CMK (cell line): ENCODE measurements at regions not wholly inside any gene's neighbourhood (a gene's known extent, or its start where the extent isn't known, plus 50 kb on each side); places are given as distances from the start of the nearest gene placed in this dataset.
"Not testable (repeated sequence)": the region's sequence is repeated elsewhere in the genome, so short reads cannot be mapped to it uniquely, and the experiment has no call there.

ENCODE experiments used
- DNase-seq: peaks from one replicate; pipeline ENCODE4 v3.0.0-alpha.2; 2010; ENCODE audit warnings: low read depth

DNA sequence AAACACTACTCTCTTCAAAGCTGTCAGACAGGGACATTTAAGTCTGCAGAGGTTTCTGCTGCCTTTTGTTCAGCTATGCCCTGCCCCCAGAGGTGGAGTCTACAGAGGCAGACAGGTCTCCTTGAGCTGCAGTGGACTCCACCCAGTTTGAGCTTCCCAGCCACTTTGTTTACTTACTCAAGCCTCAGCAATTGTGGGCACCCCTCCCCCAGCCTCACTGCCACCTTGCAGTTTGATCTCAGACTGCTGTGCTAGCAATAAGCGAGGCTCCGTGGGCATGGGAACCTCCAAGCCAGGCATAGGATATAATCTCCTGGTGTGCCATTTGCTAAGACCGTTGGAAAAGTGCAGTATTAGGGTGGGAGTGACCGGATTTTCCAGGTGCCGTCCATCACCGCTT lies 435.2 kb downstream of the TMEM121 start:
- not testable (repeated sequence) for DNase-seq

GRCh38 chr14:105962532-105962931 lies 436.1 kb downstream of the TMEM121 start:
- DNase-seq = no peak

DNA sequence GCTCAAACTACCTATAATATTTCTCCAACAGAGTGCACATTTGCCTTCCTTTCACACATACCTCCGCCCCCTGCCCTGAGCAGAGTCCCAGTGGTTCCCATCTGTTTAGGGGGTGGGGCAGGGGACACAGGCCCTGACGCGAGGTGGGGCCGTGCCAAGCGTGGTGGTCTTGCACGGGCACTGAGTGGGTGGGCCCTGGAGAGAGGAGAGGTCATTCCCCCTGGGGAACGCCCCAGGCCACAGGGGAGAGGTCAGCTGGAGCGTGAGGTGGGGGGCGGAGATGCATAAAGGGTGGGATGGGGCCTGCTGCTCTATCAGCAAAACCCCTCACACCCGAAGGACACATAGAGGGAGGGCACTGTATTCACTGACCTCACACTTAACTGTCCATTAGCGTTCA lies 441.9 kb downstream of the TMEM121 start:
- DNase-seq = no peak

GRCh38 chr14:105969026-105969425 lies 442.6 kb downstream of the TMEM121 start:
- DNase-seq = not testable (repeated sequence)

GRCh38 chr14:105970821-105971220 lies 444.4 kb downstream of the TMEM121 start:
- not testable (repeated sequence) for DNase-seq

GRCh38 chr14:105971593-105972500 lies 445.5 kb downstream of the TMEM121 start:
- DNase-seq = no peak

DNA sequence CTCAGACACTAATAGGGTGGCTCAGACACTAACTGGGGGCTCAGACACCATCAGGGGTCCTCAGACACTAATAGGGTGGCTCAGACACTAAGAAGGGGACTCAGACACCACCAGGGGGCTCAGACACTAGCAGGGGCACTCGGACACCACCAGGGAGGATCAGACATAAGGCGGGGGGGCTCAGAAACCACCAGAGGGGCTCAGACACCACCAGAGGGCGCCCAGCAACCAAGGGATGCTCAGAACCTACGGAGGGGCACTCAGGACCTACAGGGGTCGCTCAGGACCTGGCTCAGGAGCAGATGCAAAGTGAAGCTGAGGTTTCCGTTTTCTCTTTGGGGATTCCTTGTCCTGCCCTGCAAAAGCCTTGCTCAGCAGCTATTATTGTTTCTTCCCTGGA lies 448.5 kb downstream of the TMEM121 start:
- DNase-seq = peak; percentile 17

- no peak for DNase-seq
Observed at GRCh38 chr14:105978618-105979295, 452.4 kb downstream of the TMEM121 start.

DNA sequence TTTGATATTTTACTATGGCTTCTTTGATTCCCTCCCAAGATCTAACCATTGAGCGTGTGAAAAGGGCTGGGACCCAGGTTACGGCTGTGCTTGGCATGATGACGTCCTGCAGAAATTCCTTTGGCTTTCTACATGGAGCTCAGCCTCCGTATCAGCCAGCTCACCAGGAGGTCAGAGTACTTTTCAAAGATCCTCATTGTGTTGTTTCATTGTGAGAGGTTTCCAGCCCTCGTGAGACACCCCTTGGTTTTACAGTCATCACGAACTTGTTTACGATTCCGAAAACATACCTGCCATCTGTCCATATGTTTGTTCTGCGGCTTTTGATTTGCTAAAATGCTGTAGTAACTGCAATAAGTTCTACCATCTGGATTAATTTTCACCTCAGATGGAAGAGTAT lies 453.1 kb downstream of the TMEM121 start:
- DNase-seq = no peak

DNA sequence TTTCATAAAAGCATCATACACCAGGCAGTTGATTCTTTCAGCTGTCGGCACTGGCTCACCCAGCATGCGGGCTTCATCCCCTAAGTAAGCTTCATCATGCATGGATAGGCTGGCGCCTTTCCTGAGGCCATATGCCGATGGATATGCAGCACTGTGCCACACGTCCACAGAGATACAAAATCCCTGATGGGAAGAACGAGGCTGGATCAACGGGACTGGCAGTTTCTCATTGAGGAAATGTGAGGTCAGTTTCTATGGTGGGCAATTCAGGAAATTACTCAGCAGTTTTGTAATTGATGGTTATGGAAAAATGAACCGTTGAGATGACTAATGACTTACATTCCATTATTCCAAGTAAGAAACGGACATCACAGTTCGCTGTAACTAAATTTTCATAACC lies 453.8 kb downstream of the TMEM121 start:
- no peak for DNase-seq

GRCh38 chr14:105981517-105982302 lies 455.3 kb downstream of the TMEM121 start:
- DNase-seq = peak; percentile 92

DNA sequence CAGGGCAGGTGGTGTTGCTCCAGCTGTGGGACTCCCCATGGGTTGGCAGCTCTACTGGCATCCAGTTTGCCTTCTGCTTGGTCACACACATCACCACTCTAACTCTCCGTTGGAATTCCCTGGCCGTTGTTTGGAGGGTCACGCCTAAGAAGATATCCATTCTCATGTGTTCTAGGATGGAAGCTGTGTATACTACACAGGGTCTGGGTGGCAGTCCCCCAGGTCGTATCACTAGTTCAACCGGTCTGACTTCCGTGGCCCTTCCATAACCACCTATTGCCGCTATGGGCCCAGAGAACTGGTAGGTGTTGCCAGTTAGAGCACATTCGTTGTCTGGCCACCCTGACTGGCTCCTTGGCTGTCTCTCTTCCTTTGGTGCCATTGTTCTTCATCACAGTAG lies 456.3 kb downstream of the TMEM121 start:
- no peak for DNase-seq

- DNase-seq = no peak
Observed at GRCh38 chr14:105986894-105987284, 460.5 kb downstream of the TMEM121 start.

DNA sequence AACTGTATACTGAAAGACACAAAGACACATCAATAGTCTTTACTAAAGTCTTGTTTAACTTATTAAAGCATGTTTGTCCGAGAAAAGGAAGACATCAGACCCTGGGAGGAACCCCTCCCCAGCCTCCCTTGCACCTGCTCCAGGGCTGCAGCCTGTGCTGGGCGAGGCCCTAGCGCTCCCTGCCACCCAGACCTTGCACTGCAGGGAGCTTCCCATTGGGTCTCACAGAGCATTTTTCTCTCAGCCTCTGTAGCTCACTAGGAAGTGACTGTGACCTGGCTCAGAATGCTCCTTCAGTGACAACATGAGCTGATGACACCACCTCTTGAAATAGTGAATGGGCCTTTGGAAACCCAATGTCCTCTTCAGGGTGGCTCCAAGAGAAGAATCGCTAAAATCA lies 461.2 kb downstream of the TMEM121 start:
- DNase-seq = no peak

- no peak for DNase-seq
Observed at GRCh38 chr14:105989566-105990302, 463.4 kb downstream of the TMEM121 start.

DNA sequence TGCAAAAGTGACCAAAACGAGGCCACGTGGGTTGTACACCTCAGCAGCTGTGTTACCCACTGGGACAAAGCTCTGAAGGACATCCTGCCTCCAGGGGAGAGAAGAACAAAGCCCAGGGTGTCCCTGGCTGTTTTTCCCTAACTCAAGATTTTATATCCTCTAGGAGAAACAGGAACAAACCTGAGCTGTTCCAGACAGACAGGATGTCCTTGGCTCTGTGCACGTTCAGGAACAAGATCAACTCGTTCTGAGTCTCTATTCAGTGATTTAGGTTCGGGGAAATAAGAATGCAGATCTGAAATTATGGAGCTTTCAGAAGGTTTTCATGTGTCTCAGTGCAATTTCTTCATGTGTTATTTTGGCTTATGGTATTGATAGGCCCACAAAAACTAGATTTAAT lies 465.3 kb downstream of the TMEM121 start:
- not testable (repeated sequence) for DNase-seq

- DNase-seq = no peak
Observed at GRCh38 chr14:105993814-105994213, 467.4 kb downstream of the TMEM121 start.

- not testable (repeated sequence) for DNase-seq
Observed at GRCh38 chr14:105995011-105995710, 468.8 kb downstream of the TMEM121 start.

- DNase-seq = not testable (repeated sequence)
Observed at GRCh38 chr14:105998597-105998996, 472.2 kb downstream of the TMEM121 start.

DNA sequence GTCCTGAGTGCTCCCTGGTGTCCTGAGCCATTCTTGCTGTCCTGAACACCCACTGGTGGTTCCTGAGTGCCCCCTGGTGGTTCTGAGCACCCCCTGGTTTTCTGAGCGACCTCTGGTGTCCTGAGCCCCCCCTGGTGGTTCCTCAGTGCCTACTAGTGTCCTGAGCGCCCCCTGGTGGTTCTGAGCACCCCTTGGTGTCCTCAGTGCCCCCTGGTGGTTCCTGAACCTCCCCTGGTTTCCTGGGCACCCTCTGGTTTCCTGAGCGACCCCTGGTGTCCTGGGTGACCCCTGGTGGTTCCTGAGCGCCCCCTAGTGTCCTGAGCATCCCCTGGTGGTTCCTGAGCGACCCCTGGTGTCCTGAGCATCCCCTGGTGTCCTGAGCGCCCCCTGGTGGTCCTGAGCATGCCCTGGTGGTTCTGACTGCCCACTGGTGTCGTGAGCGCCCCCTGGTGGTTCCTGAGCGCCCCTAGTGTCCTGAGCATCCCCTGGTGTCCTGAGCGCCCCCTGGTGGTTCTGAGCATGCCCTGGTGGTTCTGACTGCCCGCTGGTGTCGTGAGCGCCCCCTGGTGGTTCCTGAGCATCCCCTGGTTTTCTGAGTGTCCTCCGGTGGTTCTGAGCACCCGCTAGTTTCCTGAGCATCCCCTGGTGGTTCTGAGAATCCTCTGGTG lies 473.1 kb downstream of the TMEM121 start:
- peak; percentile 91 for DNase-seq
